GM18520 (cell line): ENCODE measurements at regions not wholly inside any gene's neighbourhood (a gene's known extent, or its start where the extent isn't known, plus 50 kb on each side); places are given as distances from the start of the nearest gene placed in this dataset.
A peak's percentile ranks its signal among the peaks of the same experiment; 100 is the strongest.

Source experiments
- ATAC-seq: cut with Tn5 transposase; IDR thresholded peaks from one replicate; pipeline ENCODE4 v1.9.1; 2021; ENCODE audit not compliant: unreplicated experiment

GRCh38 chr20:24773751-24774201, 175.3 kb upstream of the CST7 start:
- ATAC-seq: peak; percentile 92

- no peak for ATAC-seq
Measured at GRCh38 chr20:24775966-24776365, 173.1 kb upstream of the CST7 start.

GRCh38 chr20:24776755-24777271, 172.3 kb upstream of the CST7 start:
- no peak for ATAC-seq

- no peak for ATAC-seq
Measured at GRCh38 chr20:24777746-24778145, 171.3 kb upstream of the CST7 start.

- no peak for ATAC-seq
Measured at GRCh38 chr20:24778585-24779031, 170.5 kb upstream of the CST7 start.

- no peak for ATAC-seq
Measured at GRCh38 chr20:24779131-24779530, 169.9 kb upstream of the CST7 start.

- no peak for ATAC-seq
Measured at GRCh38 chr20:24779946-24780345, 169.1 kb upstream of the CST7 start.

GRCh38 chr20:24780674-24781417, 168.2 kb upstream of the CST7 start:
- ATAC-seq: no peak

- no peak for ATAC-seq
Measured at GRCh38 chr20:24781418-24781980, 167.6 kb upstream of the CST7 start.

- no peak for ATAC-seq
Measured at GRCh38 chr20:24782301-24782700, 166.8 kb upstream of the CST7 start.

GRCh38 chr20:24782801-24783630, 166.1 kb upstream of the CST7 start:
- ATAC-seq: no peak

GRCh38 chr20:24783631-24784492, 165.2 kb upstream of the CST7 start:
- no peak for ATAC-seq

- no peak for ATAC-seq
Measured at GRCh38 chr20:24784607-24785006, 164.5 kb upstream of the CST7 start.

GRCh38 chr20:24785141-24786110, 163.6 kb upstream of the CST7 start:
- ATAC-seq: no peak

- ATAC-seq: no peak
Measured at GRCh38 chr20:24786111-24786495, 163.0 kb upstream of the CST7 start.

- ATAC-seq: no peak
Measured at GRCh38 chr20:24786646-24787045, 162.4 kb upstream of the CST7 start.

GRCh38 chr20:24787071-24787470, 162.0 kb upstream of the CST7 start:
- no peak for ATAC-seq

- ATAC-seq: no peak
Measured at GRCh38 chr20:24787621-24788020, 161.4 kb upstream of the CST7 start.

GRCh38 chr20:24789877-24790276, 159.2 kb upstream of the CST7 start:
- ATAC-seq: no peak
